Uterus (tissue), 3 donors: ENCODE measurements at regions not wholly inside any gene's neighbourhood (a gene's known extent, or its start where the extent isn't known, plus 50 kb on each side); places are given as distances from the start of the nearest gene placed in this dataset.

Source experiments
- DNase-seq, 2 donors: peaks; one replicate each; pipeline ENCODE4 v3.0.0-alpha.2; 2019 to 2020
- H3K27ac ChIP-seq, 2 donors: fragments of 200-600 bp; sonication (generic); 1 replicate in 1 of 2; 2 replicates in 1 of 2; pipeline ENCODE4 v1.5.1; 2016 to 2018
- H3K27me3 ChIP-seq, 2 donors: fragments of 200-600 bp; sonication (generic); one replicate each; pipeline ENCODE4 v1.5.1; 2018 to 2019; ENCODE audit warnings: control low read depth in 1 of 2
- H3K36me3 ChIP-seq, 2 donors: fragments of 200-600 bp; sonication (generic); one replicate each; pipeline ENCODE4 v1.5.1; 2019; ENCODE audit warnings: control low read depth in 1 of 2
- H3K4me1 ChIP-seq, 2 donors: fragments of 200-600 bp; sonication (generic); one replicate each; pipeline ENCODE4 v1.5.1; 2018 to 2019; ENCODE audit warnings: control low read depth in 1 of 2
- H3K4me3 ChIP-seq, 2 donors: fragments of 200-600 bp; sonication (generic); 1 replicate in 1 of 2; 2 replicates in 1 of 2; pipeline ENCODE4 v1.5.1; 2018 to 2019; ENCODE audit warnings: mild to moderate bottlenecking in 1 of 2
- H3K9me3 ChIP-seq, 2 donors: fragments of 200-600 bp; sonication (generic); one replicate each; pipeline ENCODE4 v1.5.1; 2019; ENCODE audit warnings: control low read depth in 1 of 2
- CTCF ChIP-seq, 4 experiments: fragments of 200-600 bp in 2 of 4; fragments of 450-650 bp in 2 of 4; sonication (generic) in 2 of 4; IDR thresholded peaks; one replicate each; pipeline ENCODE4 v1.5.1; 2016 to 2019; ENCODE audit warnings: antibody characterized with exemption in 4 of 4, mild to moderate bottlenecking in 2 of 4, moderate library complexity in 1 of 4
- POLR2A ChIP-seq, 2 donors: fragments of 450-650 bp; IDR thresholded peaks; one replicate each; pipeline ENCODE4 v1.6.1; 2016; ENCODE audit warnings: antibody characterized with exemption in 2 of 2, mild to moderate bottlenecking in 1 of 2, moderate library complexity in 1 of 2
- intact Hi-C: fragments of 100-400 bp; cut with DNase I; formaldehyde crosslinking; loops from one replicate; pipeline ENCODE4 v1.15.1; 2023; ENCODE audit warnings: low total_unique reads
- donor health status: DM: yes; HTN: yes; CAD: no.

GRCh38 chr18:56034949-56035348 is 447.0 kb upstream of the TCF4 start:
- Histone ChIP-seq H3K27me3 (no peaks in the 10 kb centered on the region), H3K4me3 (no peak overlapping the region), H3K9me3 (no peaks in the 10 kb centered on the region), H3K36me3 (no peaks in the 10 kb centered on the region), H3K27ac (no peak overlapping the region), H3K4me1 (no peaks in the 10 kb centered on the region)
- DNase-seq, result no peak
- intact Hi-C loops, result no loop called here
- TF ChIP-seq CTCF (IDR thresholded peaks at IDR 0.05) (no peak), POLR2A (IDR thresholded peaks at IDR 0.05) (no peak)

DNA sequence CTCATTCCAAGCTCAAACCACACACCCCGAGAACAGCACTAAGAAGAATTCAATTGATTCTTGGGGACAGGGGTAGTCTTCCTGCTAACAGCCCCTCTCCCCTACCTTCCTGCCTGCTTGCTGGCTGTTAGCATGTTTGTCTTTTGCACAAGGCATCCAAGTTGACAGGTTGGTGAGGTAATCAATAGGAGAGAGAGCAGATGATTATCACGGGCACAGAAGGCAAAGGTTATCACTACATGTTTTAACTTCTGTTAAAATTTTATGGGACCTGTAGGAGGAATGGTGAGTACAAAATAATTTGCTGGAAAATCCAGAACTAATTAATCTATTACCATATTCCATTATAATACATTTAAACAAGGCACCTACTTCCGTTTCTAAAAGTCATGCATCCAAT is 442.1 kb upstream of the TCF4 start:
- Histone ChIP-seq H3K4me1 (no peaks in the 10 kb centered on the region), H3K4me3 (no peak overlapping the region), H3K9me3 (no peaks in the 10 kb centered on the region), H3K27ac (no peak overlapping the region), H3K27me3 (no peaks in the 10 kb centered on the region), H3K36me3 (no peaks in the 10 kb centered on the region)
- intact Hi-C loops, result no loop called here
- no peak for TF ChIP-seq CTCF (IDR thresholded peaks at IDR 0.05)
- no peak for TF ChIP-seq POLR2A (IDR thresholded peaks at IDR 0.05)
- no peak for DNase-seq

DNA sequence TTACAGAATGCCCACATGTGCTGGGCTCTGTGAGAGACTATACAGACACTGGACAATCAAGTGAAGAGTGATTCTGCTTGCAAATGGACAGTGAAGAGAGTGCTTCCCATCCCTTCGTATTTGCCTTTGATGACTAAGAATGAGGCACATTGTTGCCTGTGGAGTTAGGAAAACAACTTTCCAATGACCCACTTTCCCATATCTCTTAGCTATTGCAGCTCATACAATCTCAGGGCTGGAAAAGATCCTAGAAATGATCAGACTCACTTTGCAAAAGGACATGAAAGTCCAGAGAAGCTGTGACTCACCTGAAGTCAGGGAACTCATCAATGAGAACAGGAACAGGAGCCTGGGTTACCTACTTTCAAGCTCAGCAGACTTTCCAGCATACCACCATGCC is 440.5 kb upstream of the TCF4 start:
- Histone ChIP-seq H3K27me3 (no peaks in the 10 kb centered on the region), H3K4me1 (no peaks in the 10 kb centered on the region), H3K36me3 (no peaks in the 10 kb centered on the region), H3K27ac (no peak overlapping the region), H3K4me3 (no peak overlapping the region), H3K9me3 (no peaks in the 10 kb centered on the region)
- TF ChIP-seq POLR2A (IDR thresholded peaks at IDR 0.05), result no peak
- TF ChIP-seq CTCF (IDR thresholded peaks at IDR 0.05), result no peak
- intact Hi-C loops, result no loop called here
- DNase-seq, result no peak

GRCh38 chr18:56026509-56026908 is 438.5 kb upstream of the TCF4 start:
- TF ChIP-seq POLR2A (IDR thresholded peaks at IDR 0.05) (no peak), CTCF (IDR thresholded peaks at IDR 0.05) (no peak)
- Histone ChIP-seq H3K36me3 (no peaks in the 10 kb centered on the region), H3K27me3 (no peaks in the 10 kb centered on the region), H3K4me1 (no peaks in the 10 kb centered on the region), H3K4me3 (no peak overlapping the region), H3K27ac (no peak overlapping the region), H3K9me3 (no peaks in the 10 kb centered on the region)
- intact Hi-C loops, result no loop called here
- DNase-seq, result no peak

GRCh38 chr18:56021809-56022195 is 433.8 kb upstream of the TCF4 start:
- H3K4me3 ChIP-seq, result no peak overlapping the region
- H3K36me3 ChIP-seq, result no peaks in the 10 kb centered on the region
- DNase-seq, result no peak
- no peaks in the 10 kb centered on the region for H3K27me3 ChIP-seq
- H3K9me3 ChIP-seq, result no peaks in the 10 kb centered on the region
- no peak for TF ChIP-seq CTCF (IDR thresholded peaks at IDR 0.05)
- TF ChIP-seq POLR2A (IDR thresholded peaks at IDR 0.05), result no peak
- intact Hi-C loops, result no loop called here
- no peaks in the 10 kb centered on the region for H3K4me1 ChIP-seq
- H3K27ac ChIP-seq, result no peak overlapping the region
